Stimulated activated naive CD4-positive, alpha-beta T cell (primary cell): ENCODE measurements at regions not wholly inside any gene's neighbourhood (a gene's known extent, or its start where the extent isn't known, plus 50 kb on each side); places are given as distances from the start of the nearest gene placed in this dataset.

ENCODE experiments used
- DNase-seq, 6 experiments: peaks; one replicate each; lab custom pipeline; 2025; lab: John Stamatoyannopoulos, UW

DNA sequence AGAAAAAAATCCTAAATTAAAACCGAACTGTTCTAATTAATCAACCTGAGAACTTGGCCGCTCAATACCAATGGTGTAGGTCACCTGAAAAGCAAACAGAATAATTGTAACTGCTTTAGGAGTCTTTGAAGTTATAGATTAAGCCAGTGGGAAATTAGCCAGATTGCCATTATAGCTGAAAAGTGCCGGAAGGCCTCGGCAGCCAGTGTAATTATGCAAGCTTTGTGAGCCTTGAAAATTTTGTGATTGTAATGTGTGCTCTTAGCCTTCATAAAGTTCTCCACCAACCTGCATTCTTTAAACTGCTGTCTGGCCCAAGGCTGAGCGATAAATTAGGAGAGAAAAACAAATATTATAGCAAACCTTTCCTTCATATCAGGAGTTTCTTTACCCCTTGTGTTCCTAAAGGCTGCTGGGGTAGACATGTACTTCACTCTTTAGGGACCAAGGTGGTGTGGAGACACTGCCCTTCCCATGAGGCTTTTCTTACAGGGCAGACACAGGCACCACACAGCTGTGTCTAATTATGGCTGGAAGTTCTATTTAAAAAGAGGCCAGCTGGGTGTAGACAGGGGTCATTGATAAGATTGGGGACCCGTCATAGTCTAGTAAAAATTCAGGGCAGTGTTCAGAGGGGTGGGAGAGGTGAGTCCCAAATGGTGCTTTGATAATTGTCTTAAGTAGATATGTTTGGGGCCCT, 991.2 kb downstream of the FLRT2 start:
- DNase-seq: no peak

DNA sequence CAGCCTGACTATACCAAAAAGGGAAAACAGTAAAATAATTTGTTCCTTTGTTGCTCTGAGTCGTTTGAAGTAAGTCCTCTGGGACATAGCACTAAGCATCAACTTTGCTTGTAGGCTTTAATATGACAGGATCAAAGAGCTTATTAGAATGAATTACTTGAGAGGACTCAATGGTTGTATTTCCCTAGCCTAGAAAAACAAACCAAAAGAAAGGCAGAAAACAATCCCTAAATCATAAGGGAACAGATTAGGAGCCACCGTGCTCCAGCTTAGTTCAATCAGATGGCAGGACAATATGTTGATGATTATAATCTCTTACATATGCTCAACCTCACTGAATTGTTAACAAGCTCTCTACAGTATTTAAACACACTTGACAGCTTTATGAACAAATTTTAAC, 988.4 kb downstream of the FLRT2 start:
- no peak for DNase-seq

DNA sequence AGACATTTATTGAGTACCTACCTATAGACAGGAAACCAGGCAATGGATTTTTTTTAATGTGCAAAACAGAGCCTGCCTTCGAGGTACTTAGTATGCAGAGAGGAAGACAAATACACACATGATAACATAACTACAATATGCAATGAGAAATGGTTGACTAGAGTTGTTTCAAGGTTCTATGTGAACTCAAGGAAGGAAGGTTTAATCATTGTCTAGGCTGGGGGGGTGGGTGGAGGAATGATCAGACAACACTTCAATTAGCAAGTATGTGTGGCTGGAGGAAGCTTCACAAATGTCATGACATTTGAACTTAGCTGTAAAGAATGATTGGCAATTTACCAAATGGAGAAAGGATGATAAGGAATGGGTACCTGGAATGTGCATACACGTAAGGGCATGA, 985.3 kb downstream of the FLRT2 start:
- DNase-seq: no peak

DNA sequence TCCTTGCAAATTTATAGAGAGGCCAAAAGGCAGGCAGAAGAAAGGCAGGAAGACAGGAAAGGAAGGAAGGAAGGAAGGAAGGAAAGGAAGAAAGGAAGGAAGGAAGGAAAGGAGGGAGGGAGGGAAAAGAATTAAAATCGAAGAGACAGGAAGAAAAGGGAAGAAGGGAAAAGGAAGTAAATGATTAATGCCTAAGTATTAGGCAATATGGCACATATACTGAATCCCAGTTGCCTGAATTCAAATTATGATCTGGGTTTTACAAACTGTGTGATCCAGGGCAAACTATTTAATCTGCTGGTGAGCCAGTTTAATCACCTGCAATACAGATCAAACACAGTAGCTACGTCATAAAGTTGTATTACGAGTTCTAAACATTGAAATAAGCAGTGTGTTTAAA, 983.6 kb downstream of the FLRT2 start:
- no peak for DNase-seq

DNA sequence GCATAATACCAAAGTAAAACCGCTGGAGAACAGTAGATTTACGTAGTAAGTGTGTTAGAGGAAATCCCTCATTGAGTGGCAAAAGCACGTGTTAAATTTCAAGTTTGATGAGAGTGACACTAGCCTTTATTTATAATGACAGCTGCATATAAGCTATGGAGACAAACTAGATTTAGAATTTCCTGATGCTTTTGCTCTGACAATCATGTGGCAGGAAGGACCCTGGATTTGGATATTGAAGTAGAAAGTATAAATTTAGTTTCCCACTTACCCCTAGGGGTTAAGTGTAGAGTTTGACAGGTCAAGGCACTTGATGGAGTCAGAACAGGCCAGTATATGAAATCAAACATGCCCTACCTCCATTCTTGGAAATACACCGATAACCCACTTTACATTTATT, 983.1 kb downstream of the FLRT2 start:
- no peak for DNase-seq

- no peak for DNase-seq
Measured at GRCh38 chr14:86510491-86510890, 980.5 kb downstream of the FLRT2 start.

- DNase-seq: no peak
Measured at GRCh38 chr14:86505808-86506207, 975.9 kb downstream of the FLRT2 start.

DNA sequence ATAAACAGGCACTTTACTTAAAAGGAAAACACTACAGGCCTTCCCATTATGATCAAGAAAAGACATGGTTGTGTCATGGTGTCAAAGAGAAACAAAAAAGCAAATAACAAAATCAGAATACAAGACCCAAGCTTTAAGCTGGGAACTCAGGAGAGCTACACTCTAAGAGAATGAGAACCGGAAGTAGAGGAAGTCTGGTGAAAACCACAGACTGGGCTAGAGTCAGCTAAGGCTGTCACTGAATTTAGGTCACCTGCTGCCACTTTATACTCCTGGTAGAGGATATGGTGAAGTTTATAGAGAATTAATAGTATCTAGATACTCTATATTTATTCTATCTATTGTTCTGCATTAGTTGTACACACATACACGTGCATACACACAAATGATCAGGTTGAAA, 971.7 kb downstream of the FLRT2 start:
- DNase-seq: no peak

DNA sequence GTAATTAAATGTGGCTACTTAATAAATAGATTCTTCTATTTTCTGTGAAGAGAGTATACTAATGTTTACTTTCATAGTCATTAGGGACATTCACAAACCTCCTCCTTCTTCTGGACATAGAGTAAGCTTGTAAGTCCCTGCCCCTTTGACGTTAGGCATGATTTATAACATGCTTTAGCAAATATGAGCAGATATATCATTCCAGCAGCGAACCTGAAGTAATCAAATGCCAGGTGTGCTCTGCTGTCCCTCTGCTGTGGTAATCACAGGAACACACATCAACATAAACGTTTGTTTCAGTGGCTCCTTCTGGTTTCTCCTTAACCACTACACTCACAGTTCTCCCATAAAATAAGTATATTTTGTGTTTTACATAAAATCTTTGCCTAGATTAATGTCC, 961.8 kb downstream of the FLRT2 start:
- DNase-seq: no peak

GRCh38 chr14:86481104-86481503, 951.2 kb downstream of the FLRT2 start:
- DNase-seq: no peak

- DNase-seq: no peak
Measured at GRCh38 chr14:86464341-86464740, 934.4 kb downstream of the FLRT2 start.

- DNase-seq: no peak
Measured at GRCh38 chr14:86462193-86462753, 932.3 kb downstream of the FLRT2 start.

DNA sequence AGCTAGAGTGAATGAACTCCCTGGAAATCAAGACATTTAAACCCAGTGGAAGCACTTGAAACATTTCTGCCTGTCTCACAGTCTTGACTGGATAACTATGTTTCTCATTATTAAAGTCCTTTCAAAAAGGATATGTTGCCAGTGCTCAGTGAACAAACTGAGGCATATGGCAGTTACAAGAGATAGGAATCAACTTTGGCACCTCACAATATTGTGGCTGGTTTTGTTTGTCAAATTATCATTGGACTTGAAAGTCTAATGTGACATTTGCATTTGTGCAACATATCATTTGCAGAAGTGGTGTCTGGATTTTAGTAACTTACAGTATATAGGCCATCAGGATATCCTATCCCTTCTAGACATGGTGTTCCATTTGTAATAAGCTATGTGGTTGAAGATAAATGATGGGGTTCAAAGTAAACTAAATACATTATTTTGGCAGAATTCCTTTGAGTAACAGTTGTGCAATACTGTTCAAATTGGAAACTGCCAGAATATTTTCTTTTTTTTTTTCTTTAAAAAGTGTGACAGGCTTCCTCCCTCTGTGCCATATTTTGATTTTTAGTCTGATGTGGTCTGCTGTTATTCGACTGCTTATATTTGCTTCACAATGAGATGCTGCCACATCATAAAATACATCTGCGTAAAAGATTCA, 927.7 kb downstream of the FLRT2 start:
- DNase-seq: no peak

- no peak for DNase-seq
Measured at GRCh38 chr14:86450085-86450484, 920.1 kb downstream of the FLRT2 start.

- DNase-seq: no peak
Measured at GRCh38 chr14:86442135-86442534, 912.2 kb downstream of the FLRT2 start.

GRCh38 chr14:86430853-86431252, 900.9 kb downstream of the FLRT2 start:
- no peak for DNase-seq

- DNase-seq: no peak
Measured at GRCh38 chr14:86423214-86423613, 893.3 kb downstream of the FLRT2 start.

- no peak for DNase-seq
Measured at GRCh38 chr14:86420131-86420530, 890.2 kb downstream of the FLRT2 start.

DNA sequence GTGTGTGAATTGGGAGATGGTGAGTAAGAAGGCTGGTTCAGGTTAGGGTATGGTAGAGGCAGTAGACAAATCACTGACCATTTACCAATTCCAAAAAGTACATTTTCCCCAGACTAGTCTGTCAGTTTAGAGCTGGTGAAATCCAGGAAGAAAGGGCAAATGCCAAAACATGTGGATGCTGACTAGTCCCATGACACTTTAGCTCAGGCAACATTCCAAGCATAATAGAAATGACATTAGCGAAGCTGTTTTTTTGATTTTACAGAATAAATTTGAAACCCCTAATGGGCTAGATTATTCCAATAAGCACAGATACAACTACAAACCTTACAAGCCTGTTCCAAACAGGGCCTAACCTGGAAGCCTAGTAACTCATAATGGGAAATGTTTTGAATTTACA, 884.2 kb downstream of the FLRT2 start:
- no peak for DNase-seq

DNA sequence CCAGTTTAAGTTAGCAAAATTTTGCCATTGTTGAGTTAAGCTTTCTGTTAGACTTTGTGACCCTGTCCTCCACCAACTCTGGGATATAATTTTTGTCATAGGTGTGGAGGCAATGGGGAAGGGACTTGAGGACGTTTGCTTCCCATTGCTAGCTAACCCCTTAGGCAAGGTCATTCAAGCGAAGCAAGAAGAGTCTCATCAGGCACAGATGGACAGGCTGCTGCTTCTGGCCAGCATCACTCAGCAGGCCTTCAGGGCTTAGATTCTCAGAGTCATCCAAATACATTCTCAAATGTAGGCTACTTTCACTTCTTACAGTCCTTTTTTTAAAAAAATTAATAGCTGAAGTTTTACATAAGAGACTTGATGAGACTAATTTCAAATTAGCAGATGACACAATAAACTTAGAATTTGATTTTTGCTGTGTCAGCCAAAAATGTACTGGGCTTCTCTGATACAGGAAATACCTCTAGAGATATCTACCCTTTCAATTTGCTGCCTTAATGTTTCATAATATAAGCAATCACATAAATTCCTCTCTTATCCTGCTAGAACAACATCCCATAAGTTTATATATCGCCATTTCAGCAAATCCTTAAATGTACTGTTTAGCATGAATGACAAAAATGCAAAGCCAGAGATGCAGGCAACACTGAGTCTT, 875.2 kb downstream of the FLRT2 start:
- no peak for DNase-seq

DNA sequence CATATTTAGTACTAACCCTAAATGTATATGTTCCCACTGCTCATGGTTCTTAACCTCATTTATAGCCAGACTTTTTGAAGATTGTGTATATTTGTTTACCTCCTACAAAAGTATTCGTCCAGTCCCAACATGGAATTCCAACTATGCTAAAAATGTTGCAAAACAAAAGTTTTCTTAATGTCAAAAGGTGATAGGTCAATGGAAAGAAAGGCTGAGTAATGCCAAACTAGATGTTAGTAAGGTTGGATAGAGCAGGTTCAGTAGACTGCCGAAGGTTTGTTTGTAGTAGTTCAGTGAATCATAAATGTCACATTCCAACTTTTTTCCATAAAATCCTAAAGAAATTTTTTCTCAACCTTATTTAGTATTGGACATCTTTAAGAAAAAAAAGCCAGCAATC, 874.5 kb downstream of the FLRT2 start:
- DNase-seq: no peak

DNA sequence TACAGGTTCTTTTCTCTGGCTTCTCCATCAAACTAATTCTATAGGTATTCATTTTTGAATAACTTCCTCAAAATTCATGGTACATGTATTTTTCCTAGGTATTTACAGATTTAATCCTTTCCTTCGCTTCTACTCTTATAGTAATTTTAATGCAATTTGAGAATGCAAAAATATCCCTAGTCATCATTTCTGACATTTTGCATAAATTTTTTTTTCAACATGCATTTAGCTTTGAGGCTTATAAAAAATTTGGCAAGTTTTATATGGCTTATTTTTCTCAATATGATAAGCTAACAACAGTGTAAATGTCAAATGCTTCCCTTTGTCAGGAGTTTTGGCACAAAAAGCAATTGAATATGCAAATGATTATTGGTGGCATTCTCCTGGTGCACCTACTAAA, 872.6 kb downstream of the FLRT2 start:
- no peak for DNase-seq

GRCh38 chr14:86391085-86391484, 861.1 kb downstream of the FLRT2 start:
- DNase-seq: no peak
